HEK293T (cell line): ENCODE measurements at regions not wholly inside any gene's neighbourhood (a gene's known extent, or its start where the extent isn't known, plus 50 kb on each side); places are given as distances from the start of the nearest gene placed in this dataset.

Experiments
- ELF4 ChIP-seq: fragments of 450-650 bp; IDR thresholded peaks from 2 replicates; pipeline ENCODE4 v1.6.1; 2017; ENCODE audit warnings: antibody characterized with exemption
- FOXA1 ChIP-seq: fragments of 450-650 bp; IDR thresholded peaks from 2 replicates; pipeline ENCODE4 v1.6.1; 2016; ENCODE audit warnings: mild to moderate bottlenecking
- FOXK2 ChIP-seq: fragments of 450-650 bp; IDR thresholded peaks from 2 replicates; pipeline ENCODE4 v1.6.1; 2016; ENCODE audit warnings: mild to moderate bottlenecking
- FOXM1 ChIP-seq: fragments of 450-650 bp; IDR thresholded peaks from 2 replicates; pipeline ENCODE4 v1.6.1; 2017; ENCODE audit warnings: mild to moderate bottlenecking, borderline replicate concordance
- HDGF ChIP-seq: fragments of 450-650 bp; IDR thresholded peaks from 2 replicates; pipeline ENCODE4 v1.6.1; 2017; ENCODE audit warnings: antibody characterized with exemption, borderline replicate concordance
- L3MBTL2 ChIP-seq: fragments of 450-650 bp; conservative IDR thresholded peaks from 2 replicates; pipeline ENCODE4 v1.6.1; 2016; ENCODE audit warnings: mild to moderate bottlenecking
- SP1 ChIP-seq: fragments of 450-650 bp; IDR thresholded peaks from 2 replicates; pipeline ENCODE4 v1.6.1; 2017
- SUZ12 ChIP-seq: fragments of 450-650 bp; IDR thresholded peaks from 2 replicates; pipeline ENCODE4 v1.6.1; 2016; ENCODE audit warnings: mild to moderate bottlenecking
- TF ChIP-seq, protein P1 (sequence below): fragments of 450-650 bp; IDR thresholded peaks from 2 replicates; pipeline ENCODE4 v1.6.1; 2016

GRCh38 chr1:198912046-198912445 lies 273.2 kb downstream of the PTPRC start:
- TF ChIP-seq FOXM1: no peak
- TF ChIP-seq FOXA1: no peak
- TF ChIP-seq L3MBTL2: no peak
- TF ChIP-seq SP1: no peak
- no peak for TF ChIP-seq FOXK2
- TF ChIP-seq, protein P1, sequence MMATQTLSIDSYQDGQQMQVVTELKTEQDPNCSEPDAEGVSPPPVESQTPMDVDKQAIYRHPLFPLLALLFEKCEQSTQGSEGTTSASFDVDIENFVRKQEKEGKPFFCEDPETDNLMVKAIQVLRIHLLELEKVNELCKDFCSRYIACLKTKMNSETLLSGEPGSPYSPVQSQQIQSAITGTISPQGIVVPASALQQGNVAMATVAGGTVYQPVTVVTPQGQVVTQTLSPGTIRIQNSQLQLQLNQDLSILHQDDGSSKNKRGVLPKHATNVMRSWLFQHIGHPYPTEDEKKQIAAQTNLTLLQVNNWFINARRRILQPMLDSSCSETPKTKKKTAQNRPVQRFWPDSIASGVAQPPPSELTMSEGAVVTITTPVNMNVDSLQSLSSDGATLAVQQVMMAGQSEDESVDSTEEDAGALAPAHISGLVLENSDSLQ: no peak
- TF ChIP-seq ELF4: no peak
- no peak for TF ChIP-seq SUZ12
- no peak for TF ChIP-seq HDGF
